ENCODE measurements at regions not wholly inside any gene's neighbourhood (a gene's known extent, or its start where the extent isn't known, plus 50 kb on each side); places are given as distances from the start of the nearest gene placed in this dataset.

GRCh38 chr21:19045876-19046275 lies 642.3 kb upstream of the TMPRSS15 start:
- ATAC-seq (ENCODE audit: insufficient read depth, low FRiP score), result no peak
- H3K9ac ChIP-seq (ENCODE audit: insufficient read depth in 1 of 2, low read length in 2 of 2), result no peak overlapping the region

DNA sequence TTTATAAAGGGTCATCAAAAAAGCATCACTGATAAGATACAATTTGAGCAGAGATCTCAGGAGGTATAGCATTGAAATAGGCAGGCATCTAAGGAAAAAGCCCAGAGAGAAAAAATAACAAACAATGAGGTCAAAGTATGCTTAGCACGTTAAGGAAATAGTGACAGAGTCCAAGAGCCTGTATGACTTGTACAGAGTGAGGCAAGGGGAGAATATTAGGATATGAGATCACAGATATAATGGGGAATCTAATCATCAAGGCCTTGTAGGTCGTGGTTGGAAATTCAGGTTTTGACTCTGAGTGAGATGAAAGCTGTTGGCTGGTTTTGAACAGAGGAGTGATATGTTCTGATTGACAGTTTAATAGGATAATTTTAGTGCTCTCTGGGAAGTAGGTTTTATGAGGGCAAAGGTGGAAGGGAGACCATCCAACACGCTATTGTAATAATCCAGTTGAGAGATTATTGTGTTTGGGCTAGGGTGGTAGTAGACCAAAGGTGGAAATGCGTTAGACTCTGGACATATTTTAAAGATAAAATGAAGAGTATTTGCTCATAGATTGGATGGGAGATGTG lies 644.6 kb upstream of the TMPRSS15 start:
- ATAC-seq (ENCODE audit: insufficient read depth, low FRiP score), result no peak

More at GRCh38 chr21:19045876-19046275, 642.3 kb upstream of the TMPRSS15 start:
- no peak overlapping the region for H3K27ac ChIP-seq (ENCODE audit: low read depth in 1 of 2, low read length in 1 of 2)
- H3K36me3 ChIP-seq (ENCODE audit: control insufficient read depth in 4 of 4, insufficient read depth in 4 of 4, low read length in 4 of 4), result no peaks in the 10 kb centered on the region
- no peak overlapping the region for H3K4me3 ChIP-seq
- H3K27me3 ChIP-seq (ENCODE audit: control insufficient read depth in 3 of 3, insufficient read depth in 3 of 3, low read length in 2 of 3), result no peaks in the 10 kb centered on the region
- no peaks in the 10 kb centered on the region for H3K4me1 ChIP-seq (ENCODE audit: control insufficient read depth in 5 of 5, insufficient read depth in 5 of 5, low read length in 5 of 5)
- DNase-seq, result no peak
- TF ChIP-seq, protein P1, sequence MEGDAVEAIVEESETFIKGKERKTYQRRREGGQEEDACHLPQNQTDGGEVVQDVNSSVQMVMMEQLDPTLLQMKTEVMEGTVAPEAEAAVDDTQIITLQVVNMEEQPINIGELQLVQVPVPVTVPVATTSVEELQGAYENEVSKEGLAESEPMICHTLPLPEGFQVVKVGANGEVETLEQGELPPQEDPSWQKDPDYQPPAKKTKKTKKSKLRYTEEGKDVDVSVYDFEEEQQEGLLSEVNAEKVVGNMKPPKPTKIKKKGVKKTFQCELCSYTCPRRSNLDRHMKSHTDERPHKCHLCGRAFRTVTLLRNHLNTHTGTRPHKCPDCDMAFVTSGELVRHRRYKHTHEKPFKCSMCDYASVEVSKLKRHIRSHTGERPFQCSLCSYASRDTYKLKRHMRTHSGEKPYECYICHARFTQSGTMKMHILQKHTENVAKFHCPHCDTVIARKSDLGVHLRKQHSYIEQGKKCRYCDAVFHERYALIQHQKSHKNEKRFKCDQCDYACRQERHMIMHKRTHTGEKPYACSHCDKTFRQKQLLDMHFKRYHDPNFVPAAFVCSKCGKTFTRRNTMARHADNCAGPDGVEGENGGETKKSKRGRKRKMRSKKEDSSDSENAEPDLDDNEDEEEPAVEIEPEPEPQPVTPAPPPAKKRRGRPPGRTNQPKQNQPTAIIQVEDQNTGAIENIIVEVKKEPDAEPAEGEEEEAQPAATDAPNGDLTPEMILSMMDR (IDR thresholded peaks at IDR 0.05; ENCODE audit: control extremely low read depth, extremely low read depth), result no peak
- H3K9me3 ChIP-seq (ENCODE audit: control insufficient read depth in 4 of 4, insufficient read depth in 3 of 4, low read length in 3 of 4), result no peaks in the 10 kb centered on the region
- 29 to 57% methylated on average over 2 of the region's 2 CpGs for WGBS, 2 donors

GRCh38 chr21:19049567-19049966 lies 646.0 kb upstream of the TMPRSS15 start:
- Histone ChIP-seq H3K4me3 (no peak overlapping the region), H3K4me1 (ENCODE audit: control insufficient read depth in 5 of 5, insufficient read depth in 5 of 5, low read length in 5 of 5) (no peaks in the 10 kb centered on the region), H3K27me3 (ENCODE audit: control insufficient read depth in 3 of 3, insufficient read depth in 3 of 3, low read length in 2 of 3) (no peaks in the 10 kb centered on the region), H3K36me3 (ENCODE audit: control insufficient read depth in 4 of 4, insufficient read depth in 4 of 4, low read length in 4 of 4) (no peaks in the 10 kb centered on the region), H3K27ac (ENCODE audit: low read depth in 1 of 2, low read length in 1 of 2) (no peak overlapping the region), H3K9ac (ENCODE audit: insufficient read depth in 1 of 2, low read length in 2 of 2) (no peak overlapping the region), H3K9me3 (ENCODE audit: control insufficient read depth in 4 of 4, insufficient read depth in 3 of 4, low read length in 3 of 4) (peaks cover 0 to 3% (median 0%) of the 10 kb centered on the region in 4 donors)
- 73 to 83% methylated on average over 4 of the region's 4 CpGs for WGBS, 2 donors
- ATAC-seq (ENCODE audit: insufficient read depth, low FRiP score) (no peak), DNase-seq (no peak)
- TF ChIP-seq, protein P1 (IDR thresholded peaks at IDR 0.05; ENCODE audit: control extremely low read depth, extremely low read depth), result no peak

More for the DNA sequence above, 644.6 kb upstream of the TMPRSS15 start:
- no peak overlapping the region for H3K4me3 ChIP-seq
- DNase-seq, result no peak
- H3K27me3 ChIP-seq (ENCODE audit: control insufficient read depth in 3 of 3, insufficient read depth in 3 of 3, low read length in 2 of 3), result no peaks in the 10 kb centered on the region
- WGBS, 2 donors, result 64 to 67% methylated on average over 4 of the region's 4 CpGs
- no peaks in the 10 kb centered on the region for H3K4me1 ChIP-seq (ENCODE audit: control insufficient read depth in 5 of 5, insufficient read depth in 5 of 5, low read length in 5 of 5)
- TF ChIP-seq, protein P1 (IDR thresholded peaks at IDR 0.05; ENCODE audit: control extremely low read depth, extremely low read depth), result no peak
- no peaks in the 10 kb centered on the region for H3K36me3 ChIP-seq (ENCODE audit: control insufficient read depth in 4 of 4, insufficient read depth in 4 of 4, low read length in 4 of 4)
- no peak overlapping the region for H3K9ac ChIP-seq (ENCODE audit: insufficient read depth in 1 of 2, low read length in 2 of 2)
- peaks cover 0 to 3% (median 0%) of the 10 kb centered on the region in 4 donors for H3K9me3 ChIP-seq (ENCODE audit: control insufficient read depth in 4 of 4, insufficient read depth in 3 of 4, low read length in 3 of 4)
- no peak overlapping the region for H3K27ac ChIP-seq (ENCODE audit: low read depth in 1 of 2, low read length in 1 of 2)

DNA sequence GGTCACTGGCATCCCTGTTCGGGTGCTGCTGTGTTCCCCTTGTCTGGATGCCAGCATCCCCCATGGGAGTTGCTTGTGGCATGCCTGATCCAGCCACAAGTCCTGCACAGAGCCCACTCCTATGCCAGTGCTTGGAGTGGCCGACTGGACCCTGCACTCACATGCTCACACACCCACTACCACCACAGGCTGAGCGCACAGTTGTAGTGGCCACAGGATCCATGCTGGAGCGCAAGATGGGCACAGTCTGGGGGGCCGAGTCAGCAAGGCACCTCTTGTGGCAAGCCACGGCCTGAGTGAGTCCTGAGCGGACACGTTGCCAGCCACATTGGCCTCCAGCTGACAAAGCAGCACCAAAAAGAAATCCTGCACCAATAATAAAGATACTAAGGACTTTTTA lies 661.6 kb upstream of the TMPRSS15 start:
- WGBS, 2 donors, result 77 to 78% methylated on average over 8 of the region's 8 CpGs
- no peak overlapping the region for H3K4me3 ChIP-seq
- H3K27me3 ChIP-seq (ENCODE audit: control insufficient read depth in 3 of 3, insufficient read depth in 3 of 3, low read length in 2 of 3), result no peaks in the 10 kb centered on the region
- H3K9ac ChIP-seq (ENCODE audit: insufficient read depth in 1 of 2, low read length in 2 of 2), result no peak overlapping the region
- no peaks in the 10 kb centered on the region for H3K36me3 ChIP-seq (ENCODE audit: control insufficient read depth in 4 of 4, insufficient read depth in 4 of 4, low read length in 4 of 4)
- H3K27ac ChIP-seq (ENCODE audit: low read depth in 1 of 2, low read length in 1 of 2), result no peak overlapping the region
- ATAC-seq (ENCODE audit: insufficient read depth, low FRiP score) (no peak), DNase-seq (no peak)
- no peaks in the 10 kb centered on the region for H3K4me1 ChIP-seq (ENCODE audit: control insufficient read depth in 5 of 5, insufficient read depth in 5 of 5, low read length in 5 of 5)
- peaks cover 0 to 8% (median 0%) of the 10 kb centered on the region in 4 donors for H3K9me3 ChIP-seq (ENCODE audit: control insufficient read depth in 4 of 4, insufficient read depth in 3 of 4, low read length in 3 of 4)
- TF ChIP-seq, protein P1 (IDR thresholded peaks at IDR 0.05; ENCODE audit: control extremely low read depth, extremely low read depth), result no peak

Measured in lung (tissue), 11 donors.